Neural progenitor cell (in vitro differentiated cells): ENCODE measurements at regions not wholly inside any gene's neighbourhood (a gene's known extent, or its start where the extent isn't known, plus 50 kb on each side); places are given as distances from the start of the nearest gene placed in this dataset.
"Not testable (repeated sequence)": the region's sequence is repeated elsewhere in the genome, so short reads cannot be mapped to it uniquely, and the experiment has no call there.

Source experiments
- DNase-seq: peaks from one replicate; pipeline ENCODE4 v3.0.0-alpha.2; 2016; ENCODE audit warnings: low spot score
- H2AFZ ChIP-seq: fragments of 200-600 bp; sonication (generic); replicated peaks from 2 replicates; pipeline ENCODE4 v1.6.1; 2016; ENCODE audit warnings: antibody characterized with exemption
- H3F3A ChIP-seq: fragments of 200-600 bp; sonication (generic); 2 replicates; pipeline ENCODE4 v1.6.1; 2016; ENCODE audit warnings: antibody characterized with exemption, low read depth
- H3K27ac ChIP-seq: fragments of 200-600 bp; sonication (generic); 2 replicates; pipeline ENCODE4 v1.5.1; 2016; ENCODE audit warnings: mild to moderate bottlenecking
- H3K27me3 ChIP-seq: fragments of 200-600 bp; sonication (generic); 2 replicates; pipeline ENCODE4 v1.6.1; 2016; ENCODE audit warnings: mild to moderate bottlenecking, moderate library complexity
- H3K36me3 ChIP-seq: fragments of 200-600 bp; sonication (generic); 2 replicates; pipeline ENCODE4 v1.5.1; 2016
- H3K4me1 ChIP-seq: fragments of 200-600 bp; sonication (generic); 2 replicates; pipeline ENCODE4 v1.6.1; 2016; ENCODE audit warnings: mixed run types
- H3K4me2 ChIP-seq: fragments of 200-600 bp; sonication (generic); 2 replicates; pipeline ENCODE4 v1.6.1; 2016
- H3K4me3 ChIP-seq: fragments of 200-600 bp; sonication (generic); 2 replicates; pipeline ENCODE4 v1.5.1; 2016
- H3K79me2 ChIP-seq: fragments of 200-600 bp; sonication (generic); 2 replicates; pipeline ENCODE4 v1.6.1; 2016; ENCODE audit warnings: low read depth
- H3K9ac ChIP-seq: fragments of 200-600 bp; sonication (generic); 2 replicates; pipeline ENCODE4 v1.6.1; 2016
- H3K9me3 ChIP-seq: fragments of 200-600 bp; sonication (generic); 2 replicates; pipeline ENCODE4 v1.5.1; 2016; ENCODE audit warnings: low read depth
- H4K20me1 ChIP-seq: fragments of 200-600 bp; sonication (generic); 2 replicates; pipeline ENCODE4 v1.6.1; 2016; ENCODE audit warnings: low read depth
- H3K27ac Mint-ChIP-seq: 3 replicates; pipeline ENCODE4 v1.8.0; 2021; ENCODE audit warnings: mixed read lengths
- H3K27me3 Mint-ChIP-seq: 2 replicates; pipeline ENCODE4 v1.8.0; 2022; ENCODE audit warnings: low read depth, mild to moderate bottlenecking, inconsistent platforms, moderate library complexity, mixed read lengths; ENCODE audit not compliant: insufficient read depth
- H3K36me3 Mint-ChIP-seq: 3 replicates; pipeline ENCODE4 v1.8.0; 2021; ENCODE audit warnings: mixed read lengths
- H3K4me1 Mint-ChIP-seq: 3 replicates; pipeline ENCODE4 v1.8.0; 2021; ENCODE audit warnings: mixed read lengths
- H3K4me3 Mint-ChIP-seq: 3 replicates; pipeline ENCODE4 v1.8.0; 2021; ENCODE audit warnings: mild to moderate bottlenecking, moderate library complexity, mixed read lengths
- H3K9me3 Mint-ChIP-seq: 3 replicates; pipeline ENCODE4 v1.8.0; 2020; ENCODE audit warnings: mixed read lengths
- EZH2 ChIP-seq: fragments of 200-600 bp; sonication (generic); IDR thresholded peaks from 2 replicates; pipeline ENCODE4 v1.6.1; 2017; ENCODE audit warnings: antibody characterized with exemption, mild to moderate bottlenecking, moderate library complexity
- EZH2phosphoT487 ChIP-seq: fragments of 200-600 bp; sonication (generic); IDR thresholded peaks from 2 replicates; pipeline ENCODE4 v1.6.1; 2017; ENCODE audit warnings: antibody characterized with exemption
- TF ChIP-seq, protein P1 (sequence below): fragments of 200-600 bp; sonication (generic); IDR thresholded peaks from 2 replicates; pipeline ENCODE4 v1.5.1; 2017; ENCODE audit warnings: antibody characterized with exemption, mild to moderate bottlenecking

GRCh38 chr2:234880551-234881211 lies 71.1 kb upstream of the SH3BP4 start:
- Histone ChIP-seq H3K79me2 (no peaks in the 10 kb centered on the region), H3F3A (peaks cover 4% of the 10 kb centered on the region), H3K4me1 (peaks cover 18% of the 10 kb centered on the region), H3K27ac (no peak overlapping the region), H3K27me3 (no peaks in the 10 kb centered on the region), H2AFZ (no peak overlapping the region), H4K20me1 (no peaks in the 10 kb centered on the region), H3K4me2 (no peak overlapping the region), H3K4me3 (no peak overlapping the region), H3K9ac (no peak overlapping the region), H3K9me3 (no peaks in the 10 kb centered on the region), H3K36me3 (no peaks in the 10 kb centered on the region)
- H3K9me3 Mint-ChIP-seq, result peaks cover 14% of the 10 kb centered on the region
- H3K27me3 Mint-ChIP-seq, result peaks cover 4% of the 10 kb centered on the region
- H3K27ac Mint-ChIP-seq, result no peak overlapping the region
- H3K36me3 Mint-ChIP-seq, result no peaks in the 10 kb centered on the region
- TF ChIP-seq EZH2phosphoT487, result no peak
- TF ChIP-seq EZH2, result no peak
- DNase-seq, result no peak
- no peak overlapping the region for H3K4me3 Mint-ChIP-seq
- H3K4me1 Mint-ChIP-seq, result peaks cover 26% of the 10 kb centered on the region

- H3K79me2 ChIP-seq, result no peaks in the 10 kb centered on the region
- H3K4me3 Mint-ChIP-seq, result no peak overlapping the region
- H3K36me3 ChIP-seq, result no peaks in the 10 kb centered on the region
- no peak overlapping the region for H3K9ac ChIP-seq
- no peak overlapping the region for H2AFZ ChIP-seq
- no peak for DNase-seq
- TF ChIP-seq EZH2, result no peak
- TF ChIP-seq, protein P1, sequence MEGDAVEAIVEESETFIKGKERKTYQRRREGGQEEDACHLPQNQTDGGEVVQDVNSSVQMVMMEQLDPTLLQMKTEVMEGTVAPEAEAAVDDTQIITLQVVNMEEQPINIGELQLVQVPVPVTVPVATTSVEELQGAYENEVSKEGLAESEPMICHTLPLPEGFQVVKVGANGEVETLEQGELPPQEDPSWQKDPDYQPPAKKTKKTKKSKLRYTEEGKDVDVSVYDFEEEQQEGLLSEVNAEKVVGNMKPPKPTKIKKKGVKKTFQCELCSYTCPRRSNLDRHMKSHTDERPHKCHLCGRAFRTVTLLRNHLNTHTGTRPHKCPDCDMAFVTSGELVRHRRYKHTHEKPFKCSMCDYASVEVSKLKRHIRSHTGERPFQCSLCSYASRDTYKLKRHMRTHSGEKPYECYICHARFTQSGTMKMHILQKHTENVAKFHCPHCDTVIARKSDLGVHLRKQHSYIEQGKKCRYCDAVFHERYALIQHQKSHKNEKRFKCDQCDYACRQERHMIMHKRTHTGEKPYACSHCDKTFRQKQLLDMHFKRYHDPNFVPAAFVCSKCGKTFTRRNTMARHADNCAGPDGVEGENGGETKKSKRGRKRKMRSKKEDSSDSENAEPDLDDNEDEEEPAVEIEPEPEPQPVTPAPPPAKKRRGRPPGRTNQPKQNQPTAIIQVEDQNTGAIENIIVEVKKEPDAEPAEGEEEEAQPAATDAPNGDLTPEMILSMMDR, result no peak
- TF ChIP-seq EZH2phosphoT487, result no peak
- H3K4me1 Mint-ChIP-seq, result peaks cover 18% of the 10 kb centered on the region
- no peaks in the 10 kb centered on the region for H3K27me3 ChIP-seq
- no peaks in the 10 kb centered on the region for H3K36me3 Mint-ChIP-seq
- H3K4me2 ChIP-seq, result no peak overlapping the region
- peaks cover 17% of the 10 kb centered on the region for H3K9me3 Mint-ChIP-seq
- no peak overlapping the region for H3K4me3 ChIP-seq
- no peak overlapping the region for H3K27ac Mint-ChIP-seq
- H3K4me1 ChIP-seq, result peaks cover 10% of the 10 kb centered on the region
- no peaks in the 10 kb centered on the region for H4K20me1 ChIP-seq
- peaks cover 4% of the 10 kb centered on the region for H3F3A ChIP-seq
- no peaks in the 10 kb centered on the region for H3K9me3 ChIP-seq
- peaks cover 4% of the 10 kb centered on the region for H3K27me3 Mint-ChIP-seq
- no peak overlapping the region for H3K27ac ChIP-seq
These were observed 72.0 kb upstream of the SH3BP4 start for GRCh38 chr2:234879671-234880455.

- H3K9ac ChIP-seq, H3K27me3 Mint-ChIP-seq: not testable (repeated sequence)
These were observed 75.2 kb upstream of the SH3BP4 start for GRCh38 chr2:234876621-234877020.

DNA sequence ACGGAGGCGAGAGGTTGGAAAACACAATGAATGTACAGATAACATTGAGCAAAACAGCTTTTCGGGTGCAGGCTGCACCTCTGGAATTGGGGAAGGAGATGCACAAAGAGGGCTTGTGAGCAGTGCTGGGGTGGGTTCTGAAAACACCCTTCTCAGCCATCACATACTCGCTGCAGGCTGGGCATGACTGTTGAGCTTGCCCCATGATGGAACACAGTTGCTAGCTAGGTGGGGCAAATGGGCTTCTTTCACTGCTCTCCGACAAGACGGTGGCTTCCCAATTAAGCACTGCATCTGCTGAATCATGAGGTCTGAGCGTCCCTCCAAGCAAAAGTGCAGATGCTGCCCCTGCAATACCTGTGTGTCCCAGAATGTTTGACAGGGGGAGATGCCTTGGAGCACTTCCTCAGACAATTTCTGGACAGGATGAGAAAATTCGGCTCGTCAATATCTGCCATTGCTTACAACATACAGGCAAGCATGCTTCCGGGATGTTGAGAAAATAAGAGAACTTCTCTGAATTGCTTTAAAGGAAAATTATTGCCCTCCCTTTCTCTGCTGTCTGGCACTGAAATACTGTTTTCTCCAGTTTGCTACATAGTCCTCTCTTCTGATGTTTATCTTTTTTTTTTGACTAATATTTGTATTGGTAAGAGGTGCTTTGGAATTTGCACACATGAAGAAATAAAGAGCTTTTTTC lies 77.3 kb upstream of the SH3BP4 start:
- H3K79me2 ChIP-seq, result no peaks in the 10 kb centered on the region
- no peak overlapping the region for H3K27ac Mint-ChIP-seq
- H3K4me2 ChIP-seq, result no peak overlapping the region
- H3K36me3 Mint-ChIP-seq, result peaks cover 6% of the 10 kb centered on the region
- no peaks in the 10 kb centered on the region for H3K9me3 ChIP-seq
- H3K27ac ChIP-seq, result no peak overlapping the region
- H3F3A ChIP-seq, result no peaks in the 10 kb centered on the region
- TF ChIP-seq EZH2, result no peak
- TF ChIP-seq, protein P1, result no peak
- no peak for TF ChIP-seq EZH2phosphoT487
- no peak overlapping the region for H3K4me3 Mint-ChIP-seq
- H3K27me3 ChIP-seq, result no peaks in the 10 kb centered on the region
- H3K36me3 ChIP-seq, result no peaks in the 10 kb centered on the region
- H3K4me1 ChIP-seq, result no peaks in the 10 kb centered on the region
- no peak for DNase-seq
- peaks cover 5% of the 10 kb centered on the region for H3K27me3 Mint-ChIP-seq
- H2AFZ ChIP-seq, result no peak overlapping the region
- no peaks in the 10 kb centered on the region for H4K20me1 ChIP-seq
- no peak overlapping the region for H3K4me3 ChIP-seq
- no peak overlapping the region for H3K9ac ChIP-seq
- peaks cover 8% of the 10 kb centered on the region for H3K4me1 Mint-ChIP-seq
- peaks cover 30% of the 10 kb centered on the region for H3K9me3 Mint-ChIP-seq

More at GRCh38 chr2:234876621-234877020, 75.2 kb upstream of the SH3BP4 start:
- DNase-seq, H3K9me3 ChIP-seq, H3F3A ChIP-seq, H3K27ac Mint-ChIP-seq, H3K79me2 ChIP-seq, H3K36me3 ChIP-seq, H3K27me3 ChIP-seq, H3K4me3 ChIP-seq, H3K4me1 ChIP-seq, H3K27ac ChIP-seq, H3K4me2 ChIP-seq, H3K36me3 Mint-ChIP-seq, H2AFZ ChIP-seq, H3K4me3 Mint-ChIP-seq, H4K20me1 ChIP-seq: not testable (repeated sequence)
- peaks cover 10% of the 10 kb centered on the region for H3K4me1 Mint-ChIP-seq
- peaks cover 27% of the 10 kb centered on the region for H3K9me3 Mint-ChIP-seq
